Calu3 (cell line): ENCODE measurements at regions not wholly inside any gene's neighbourhood (a gene's known extent, or its start where the extent isn't known, plus 50 kb on each side); places are given as distances from the start of the nearest gene placed in this dataset.

ENCODE experiments used
- BruUV-seq: library from RNA; stranded (reverse); fragments of 400-500 nt; replicated peaks from 2 replicates; lab custom pipeline; 2021; lab: Mats Ljungman, UMichigan
- CTCF ChIA-PET: fragments of 300-600 bp; sonication (Branson Sonifier 250); formaldehyde crosslinking; loops from one replicate; lab custom pipeline; 2022; ENCODE audit warnings: antibody characterized with exemption; lab: Charles Lee
- DNase-seq: peaks from one replicate; pipeline ENCODE4 v3.0.0; 2022
- H3K27ac Mint-ChIP-seq: one replicate; pipeline ENCODE4 v1.8.0; 2022; ENCODE audit warnings: mixed read lengths; ENCODE audit not compliant: unreplicated experiment
- H3K27me3 Mint-ChIP-seq: one replicate; pipeline ENCODE4 v1.8.0; 2022; ENCODE audit warnings: mixed read lengths; ENCODE audit not compliant: unreplicated experiment
- H3K36me3 Mint-ChIP-seq: one replicate; pipeline ENCODE4 v1.8.0; 2022; ENCODE audit warnings: mild to moderate bottlenecking, moderate library complexity, mixed read lengths; ENCODE audit not compliant: insufficient read depth, unreplicated experiment
- H3K4me1 Mint-ChIP-seq: one replicate; pipeline ENCODE4 v1.8.0; 2022; ENCODE audit warnings: mild to moderate bottlenecking, low read depth, mixed read lengths; ENCODE audit not compliant: unreplicated experiment
- H3K4me3 Mint-ChIP-seq: one replicate; pipeline ENCODE4 v1.8.0; 2022; ENCODE audit warnings: mild to moderate bottlenecking, low read depth, moderate library complexity, mixed read lengths; ENCODE audit not compliant: unreplicated experiment
- H3K9me3 Mint-ChIP-seq: one replicate; pipeline ENCODE4 v1.8.0; 2022; ENCODE audit warnings: low read depth, mixed read lengths; ENCODE audit not compliant: unreplicated experiment
- intact Hi-C: fragments of 100-400 bp; cut with micrococcal nuclease; formaldehyde crosslinking; loops from one replicate; pipeline ENCODE4 v1.10.0; 2022; ENCODE audit not compliant: unreplicated experiment
- TF ChIP-seq, protein P1 (sequence below): fragments of 200-600 bp; IDR thresholded peaks from one replicate; pipeline ENCODE4 v1.8.0; 2022; ENCODE audit warnings: antibody characterized with exemption; ENCODE audit not compliant: unreplicated experiment

DNA sequence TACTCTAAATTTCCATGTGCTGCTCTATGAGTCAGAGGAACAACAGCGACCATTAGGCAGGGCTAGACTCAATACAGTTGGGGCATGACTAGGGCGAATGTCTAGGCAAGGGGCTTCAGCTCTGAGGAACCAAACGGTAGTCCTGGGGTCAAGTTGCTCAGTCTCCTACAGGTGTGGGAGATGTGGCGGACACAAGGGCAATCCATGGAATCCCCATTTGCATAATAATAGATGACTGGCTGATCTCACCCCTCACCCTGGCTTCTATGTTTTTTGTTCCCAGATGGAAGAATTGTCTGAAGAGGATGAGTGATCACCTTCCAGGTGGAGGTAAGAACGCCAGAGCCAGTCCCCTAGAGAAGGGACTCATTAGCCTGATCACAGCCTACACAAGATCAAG is 1048.2 kb upstream of the MIR17HG start:
- Mint-ChIP-seq H3K9me3 (no peaks in the 10 kb centered on the region), H3K4me1 (no peaks in the 10 kb centered on the region), H3K27ac (no peak overlapping the region), H3K36me3 (no peaks in the 10 kb centered on the region), H3K27me3 (no peaks in the 10 kb centered on the region), H3K4me3 (no peak overlapping the region)
- DNase-seq, result no peak
- CTCF ChIA-PET, result no interaction called here
- no TSS peak for BruUV-seq
- TF ChIP-seq, protein P1, sequence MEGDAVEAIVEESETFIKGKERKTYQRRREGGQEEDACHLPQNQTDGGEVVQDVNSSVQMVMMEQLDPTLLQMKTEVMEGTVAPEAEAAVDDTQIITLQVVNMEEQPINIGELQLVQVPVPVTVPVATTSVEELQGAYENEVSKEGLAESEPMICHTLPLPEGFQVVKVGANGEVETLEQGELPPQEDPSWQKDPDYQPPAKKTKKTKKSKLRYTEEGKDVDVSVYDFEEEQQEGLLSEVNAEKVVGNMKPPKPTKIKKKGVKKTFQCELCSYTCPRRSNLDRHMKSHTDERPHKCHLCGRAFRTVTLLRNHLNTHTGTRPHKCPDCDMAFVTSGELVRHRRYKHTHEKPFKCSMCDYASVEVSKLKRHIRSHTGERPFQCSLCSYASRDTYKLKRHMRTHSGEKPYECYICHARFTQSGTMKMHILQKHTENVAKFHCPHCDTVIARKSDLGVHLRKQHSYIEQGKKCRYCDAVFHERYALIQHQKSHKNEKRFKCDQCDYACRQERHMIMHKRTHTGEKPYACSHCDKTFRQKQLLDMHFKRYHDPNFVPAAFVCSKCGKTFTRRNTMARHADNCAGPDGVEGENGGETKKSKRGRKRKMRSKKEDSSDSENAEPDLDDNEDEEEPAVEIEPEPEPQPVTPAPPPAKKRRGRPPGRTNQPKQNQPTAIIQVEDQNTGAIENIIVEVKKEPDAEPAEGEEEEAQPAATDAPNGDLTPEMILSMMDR, result no peak
- intact Hi-C loops, result no loop called here

GRCh38 chr13:90300015-90300414 is 1047.5 kb upstream of the MIR17HG start:
- Mint-ChIP-seq H3K4me3 (no peak overlapping the region), H3K9me3 (no peaks in the 10 kb centered on the region), H3K4me1 (no peaks in the 10 kb centered on the region), H3K27ac (no peak overlapping the region), H3K27me3 (no peaks in the 10 kb centered on the region), H3K36me3 (no peaks in the 10 kb centered on the region)
- CTCF ChIA-PET, result no interaction called here
- intact Hi-C loops, result no loop called here
- DNase-seq, result no peak
- TF ChIP-seq, protein P1, result no peak
- no TSS peak for BruUV-seq

DNA sequence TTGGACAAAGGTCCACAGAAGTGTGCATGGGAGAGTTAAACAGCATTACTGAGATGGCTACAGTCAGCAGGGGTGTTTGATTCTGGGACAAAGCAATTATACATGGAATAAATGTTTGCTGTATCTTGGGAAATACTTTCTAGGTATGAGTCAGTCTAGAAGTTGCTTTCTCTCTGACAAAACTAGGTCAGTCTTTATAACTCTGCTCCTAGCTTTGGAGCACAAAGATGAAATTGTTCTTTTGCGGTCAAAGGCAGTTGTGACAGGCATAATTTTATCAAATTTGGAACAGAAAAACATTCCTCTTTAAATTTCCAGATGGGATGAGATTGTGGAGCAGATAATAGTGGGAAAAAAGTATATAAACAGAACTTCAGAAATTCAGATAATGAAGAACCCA is 1045.4 kb upstream of the MIR17HG start:
- H3K4me3 Mint-ChIP-seq, result no peak overlapping the region
- no TSS peak for BruUV-seq
- TF ChIP-seq, protein P1, result no peak
- CTCF ChIA-PET, result no interaction called here
- no peaks in the 10 kb centered on the region for H3K4me1 Mint-ChIP-seq
- no peaks in the 10 kb centered on the region for H3K9me3 Mint-ChIP-seq
- no peaks in the 10 kb centered on the region for H3K36me3 Mint-ChIP-seq
- no peak overlapping the region for H3K27ac Mint-ChIP-seq
- DNase-seq, result no peak
- intact Hi-C loops, result loop anchor here (2.0 kb wide), 1 partner anchor 565 kb away; no protein-coding TSS in a partner anchor
- H3K27me3 Mint-ChIP-seq, result no peaks in the 10 kb centered on the region

DNA sequence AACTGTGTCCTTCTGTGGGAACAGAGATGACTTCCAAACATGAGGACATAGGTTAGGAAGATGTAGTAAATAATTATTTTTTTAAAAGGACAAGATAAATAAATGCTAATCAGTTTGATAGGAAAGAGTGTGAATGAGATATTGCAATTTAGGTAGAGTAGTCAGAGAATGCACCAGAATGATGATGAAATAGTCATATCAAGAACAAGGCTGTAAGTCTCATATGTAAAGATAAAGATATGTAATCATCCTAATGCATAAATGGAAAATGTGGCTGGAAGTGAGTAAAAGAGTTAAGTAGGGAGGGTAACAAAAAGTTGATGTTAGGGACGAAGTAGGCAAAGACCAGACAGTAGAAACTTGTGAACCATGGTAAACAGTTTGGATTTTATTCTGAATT is 1041.7 kb upstream of the MIR17HG start:
- no peak for DNase-seq
- H3K27me3 Mint-ChIP-seq, result no peaks in the 10 kb centered on the region
- TF ChIP-seq, protein P1, result no peak
- no peak overlapping the region for H3K4me3 Mint-ChIP-seq
- CTCF ChIA-PET, result no interaction called here
- H3K36me3 Mint-ChIP-seq, result no peaks in the 10 kb centered on the region
- H3K9me3 Mint-ChIP-seq, result no peaks in the 10 kb centered on the region
- intact Hi-C loops, result no loop called here
- no peaks in the 10 kb centered on the region for H3K4me1 Mint-ChIP-seq
- BruUV-seq, result no TSS peak
- no peak overlapping the region for H3K27ac Mint-ChIP-seq
